GM19239 (cell line): ENCODE measurements at regions not wholly inside any gene's neighbourhood (a gene's known extent, or its start where the extent isn't known, plus 50 kb on each side); places are given as distances from the start of the nearest gene placed in this dataset.
"Not testable (repeated sequence)": the region's sequence is repeated elsewhere in the genome, so short reads cannot be mapped to it uniquely, and the experiment has no call there.

Experiments
- DNase-seq: peaks from one replicate; pipeline ENCODE4 v3.0.0; 2011; ENCODE audit warnings: low spot score; ENCODE audit not compliant: insufficient read length
- FAIRE-seq: peaks from 2 replicates; lab custom pipeline; 2011; peaks lifted over from hg19 to GRCh38; lab: Jason Lieb, UNC

DNA sequence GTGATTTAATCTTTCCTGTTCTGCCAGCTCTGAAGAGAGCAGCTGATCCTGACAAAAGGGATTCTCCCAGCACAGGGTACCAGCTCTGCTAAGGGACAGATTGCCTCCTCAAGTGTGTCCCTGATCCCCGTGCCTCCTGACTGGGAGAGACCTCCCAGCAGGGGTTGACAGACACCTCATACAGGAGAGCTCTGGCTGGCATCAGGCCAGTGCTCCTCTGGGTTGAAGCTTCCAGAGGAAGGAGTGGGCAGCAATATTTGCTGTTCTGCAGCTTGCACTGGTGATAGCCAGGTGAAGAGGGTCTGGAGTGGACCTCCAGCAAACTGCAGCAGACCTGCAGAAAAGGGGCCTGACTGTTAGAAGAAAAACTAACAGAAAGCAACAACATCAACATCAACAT is 105.0 kb upstream of the GORAB start:
- not testable (repeated sequence) for FAIRE-seq, DNase-seq

DNA sequence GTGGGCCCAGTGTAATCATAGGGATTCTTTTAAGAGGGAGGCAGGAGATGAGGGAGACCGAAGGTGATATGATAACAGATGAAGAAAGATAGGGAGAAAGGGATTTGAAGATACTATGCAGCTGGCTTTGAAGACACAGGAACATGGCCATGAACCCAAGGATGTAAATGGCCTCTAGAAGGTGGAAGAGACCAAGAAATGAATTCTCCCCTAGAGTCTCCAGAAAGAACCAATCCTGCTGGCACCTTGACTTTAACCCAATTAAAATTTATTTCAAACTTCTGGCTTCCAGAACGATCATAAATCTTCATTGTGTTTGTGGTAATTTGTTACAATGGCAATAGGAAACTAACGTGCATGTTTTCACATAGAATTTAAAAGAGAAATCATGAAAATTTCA is 95.0 kb upstream of the GORAB start:
- FAIRE-seq, result no peak
- DNase-seq, result no peak

DNA sequence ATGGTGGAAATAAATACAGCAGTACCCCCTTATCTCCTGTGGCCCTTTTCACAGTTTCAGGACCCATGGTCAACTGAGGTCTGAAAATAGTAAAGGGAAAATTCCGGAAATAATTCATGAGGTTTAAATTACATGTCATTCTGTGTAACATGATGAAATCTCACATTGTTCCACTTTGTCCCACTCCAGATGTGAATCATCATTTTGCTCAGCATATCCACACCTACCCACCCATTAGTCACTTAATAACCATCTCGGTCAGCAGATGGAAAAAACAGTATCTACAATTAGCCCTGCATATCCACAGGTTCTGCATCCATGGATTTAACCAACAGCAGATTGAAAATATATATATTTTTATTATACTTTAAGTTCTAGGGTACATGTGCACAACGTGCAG is 86.9 kb upstream of the GORAB start:
- no peak for FAIRE-seq
- no peak for DNase-seq

DNA sequence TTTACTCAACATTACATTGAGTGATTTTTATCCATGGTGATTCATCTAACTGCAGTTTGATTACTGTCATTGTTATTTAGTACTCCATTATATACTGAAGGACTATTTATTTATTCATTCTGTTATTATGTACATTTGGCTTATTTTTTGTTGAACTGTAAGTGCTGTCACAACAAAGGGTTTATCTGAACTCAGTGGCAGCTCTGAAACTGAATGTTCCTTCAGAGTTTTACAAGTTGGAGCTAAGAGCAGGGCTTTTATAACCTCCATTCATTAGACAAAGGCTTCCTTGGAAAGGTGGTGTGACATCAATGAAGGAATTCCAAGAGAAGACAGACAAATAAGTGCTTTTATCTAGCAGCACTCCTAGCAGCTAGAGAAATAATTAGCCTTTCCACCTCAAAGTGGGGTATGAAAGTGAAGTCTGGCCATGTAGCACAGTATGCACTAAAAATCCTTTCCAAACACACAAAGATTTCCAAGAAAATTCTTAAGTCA is 83.3 kb upstream of the GORAB start:
- no peak for FAIRE-seq
- no peak for DNase-seq

DNA sequence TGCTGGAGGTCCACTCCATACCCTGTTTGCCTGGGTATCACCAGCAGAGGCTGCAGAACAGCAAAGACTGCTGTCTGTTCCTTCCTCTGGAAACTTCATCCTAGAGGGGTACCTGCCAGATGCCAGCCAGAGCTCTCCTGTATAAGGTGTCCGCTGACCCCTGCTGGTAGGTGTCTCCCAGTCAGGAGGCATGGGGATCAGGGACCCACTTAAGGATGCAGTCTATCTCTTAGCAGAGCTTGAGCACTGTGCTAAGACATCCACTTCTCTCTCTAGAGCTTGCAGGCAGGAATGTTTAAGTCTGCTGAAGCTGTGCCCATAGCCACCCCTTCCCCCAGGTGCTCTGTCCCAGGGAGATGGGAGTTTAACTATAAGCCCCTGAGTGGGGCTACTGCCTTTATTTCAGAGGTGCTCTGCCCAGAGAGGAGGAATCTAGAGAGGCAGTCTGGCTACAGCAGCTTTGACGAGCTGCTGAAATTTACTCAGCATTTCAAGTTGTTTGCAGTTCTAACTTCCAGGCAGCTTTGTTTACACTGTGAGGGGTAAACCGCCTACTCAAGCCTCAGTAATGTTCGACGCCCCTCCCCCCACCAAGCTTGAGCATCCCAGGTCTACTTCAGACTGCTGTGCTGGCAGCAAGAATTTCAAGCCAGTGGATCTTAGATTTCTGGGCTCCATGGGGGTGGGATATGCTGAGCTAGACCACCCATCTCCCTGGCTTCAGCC is 74.5 kb upstream of the GORAB start:
- not testable (repeated sequence) for DNase-seq, FAIRE-seq

DNA sequence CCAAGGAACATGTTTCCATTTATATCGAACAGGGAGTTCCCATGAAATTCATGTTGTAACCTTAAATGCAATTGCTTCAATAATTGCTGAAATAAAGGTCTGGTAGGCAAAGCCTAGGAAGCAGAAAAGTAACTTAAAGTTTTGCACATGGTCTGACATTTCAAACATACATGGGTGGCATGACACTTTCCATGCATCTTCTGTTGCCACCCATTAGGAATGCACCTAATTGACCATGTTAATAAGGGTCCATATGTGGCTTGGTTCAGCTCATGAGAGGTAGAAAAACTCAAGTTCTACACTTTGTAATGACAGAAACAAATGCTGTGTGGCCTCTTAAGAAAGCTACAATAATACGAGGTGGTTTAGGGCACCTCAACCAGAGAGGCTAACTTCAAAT is 72.0 kb upstream of the GORAB start:
- DNase-seq (no peak), FAIRE-seq (no peak)

DNA sequence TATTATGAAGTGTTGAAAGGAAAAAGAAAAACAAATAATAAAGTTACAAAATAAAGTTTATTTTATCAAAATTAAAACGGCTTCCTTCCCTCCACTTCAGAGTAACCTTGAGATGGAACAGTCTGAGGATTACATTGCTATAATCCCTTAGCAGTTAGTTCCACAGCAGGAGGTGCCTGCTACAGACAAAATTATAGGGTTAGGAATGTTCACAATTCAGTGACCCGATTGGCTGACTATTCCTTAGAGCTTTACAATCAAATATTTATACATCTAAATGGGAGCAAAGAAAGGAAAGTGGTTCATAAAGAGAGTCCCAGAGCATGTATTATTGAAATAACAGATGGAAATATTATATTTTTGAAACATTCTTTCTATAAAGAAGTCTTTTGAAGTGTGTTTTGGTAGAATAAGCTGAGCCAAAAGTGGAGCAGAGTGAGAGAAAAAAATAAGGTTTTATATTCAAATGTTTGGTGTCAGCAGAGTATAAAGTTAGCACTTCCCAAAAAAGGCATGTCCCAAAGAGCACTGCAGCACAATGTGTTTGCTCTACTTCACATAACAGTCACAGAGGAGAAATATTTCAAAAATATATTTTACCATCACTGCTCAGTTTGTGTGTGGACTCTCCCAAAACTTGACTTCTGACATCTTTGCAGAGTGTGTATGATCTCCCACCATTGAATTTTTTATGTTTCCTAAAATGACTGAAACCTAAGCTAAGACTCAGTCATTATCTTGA is 71.4 kb upstream of the GORAB start:
- DNase-seq (no peak), FAIRE-seq (no peak)

DNA sequence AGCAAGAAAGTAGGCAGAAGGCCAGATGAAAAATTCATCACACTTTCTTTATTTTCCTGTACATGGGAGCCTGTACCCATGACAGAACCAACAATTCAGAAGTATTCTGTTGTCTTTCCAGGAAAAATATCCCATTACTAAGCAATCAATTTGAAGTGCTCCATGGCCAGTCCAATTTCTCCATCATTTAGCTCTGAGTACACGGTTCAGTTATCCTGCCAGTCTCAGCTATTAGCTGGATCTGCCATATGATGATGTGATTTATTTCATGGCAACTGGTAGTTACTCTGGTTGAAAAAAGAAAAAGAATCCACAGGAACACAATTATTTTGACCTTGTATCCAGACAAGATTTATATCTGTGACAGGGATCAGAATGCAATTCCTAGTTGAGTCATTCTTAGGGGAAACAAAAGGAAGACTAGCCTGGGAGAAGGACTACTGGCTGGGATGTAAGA is 70.6 kb upstream of the GORAB start:
- FAIRE-seq (no peak), DNase-seq (no peak)

DNA sequence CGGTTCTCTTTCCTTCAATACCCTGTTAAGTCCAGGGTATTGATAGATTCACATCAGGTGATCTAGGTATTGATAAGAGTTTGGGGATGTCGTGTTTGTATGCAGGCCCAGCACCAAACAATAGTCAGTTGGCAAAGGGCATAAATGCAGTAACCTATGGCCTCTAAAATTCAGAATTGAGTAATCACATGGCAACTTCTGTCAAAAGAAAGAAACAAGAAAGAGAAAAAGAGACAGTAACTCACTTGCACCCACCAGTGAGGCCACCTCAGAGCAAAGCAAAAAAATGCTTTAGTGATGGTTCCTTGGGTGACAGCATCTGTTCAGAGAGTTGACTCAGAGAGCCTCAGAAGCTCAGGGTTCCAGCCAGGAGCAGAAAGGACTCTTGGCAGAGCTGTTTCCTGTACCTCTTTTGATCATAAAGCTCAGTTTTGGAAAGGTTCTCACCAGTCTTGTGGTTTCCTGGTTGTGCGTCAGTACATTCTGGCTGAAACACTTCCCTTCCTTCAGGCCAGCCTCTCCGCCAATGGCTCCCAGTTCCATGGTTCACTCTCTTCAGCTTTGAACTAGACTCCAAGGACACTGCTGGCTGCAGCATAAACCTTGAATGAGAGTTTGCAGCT is 70.1 kb upstream of the GORAB start:
- DNase-seq, result no peak

DNA sequence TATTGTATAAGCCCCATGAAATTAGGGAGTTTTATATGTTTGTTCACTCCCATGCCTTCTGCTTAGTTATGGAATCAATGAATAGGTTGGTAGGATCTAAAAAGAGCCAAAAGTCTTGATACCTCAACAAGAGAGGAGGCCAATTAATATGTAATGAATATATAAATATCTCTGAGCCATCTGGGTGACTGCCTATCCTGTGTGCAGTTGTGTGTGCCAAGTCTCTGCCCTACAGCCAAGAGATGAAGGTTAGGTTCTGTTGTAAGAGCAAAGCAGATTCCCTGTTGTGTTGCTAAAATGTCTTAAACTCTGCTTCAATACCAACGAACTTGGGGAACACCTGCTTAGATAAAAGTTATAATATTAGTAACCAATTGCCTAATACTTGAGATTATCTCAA is 61.8 kb upstream of the GORAB start:
- DNase-seq, result no peak
- FAIRE-seq, result no peak

More for the DNA sequence above, 70.1 kb upstream of the GORAB start:
- FAIRE-seq, result no peak

DNA sequence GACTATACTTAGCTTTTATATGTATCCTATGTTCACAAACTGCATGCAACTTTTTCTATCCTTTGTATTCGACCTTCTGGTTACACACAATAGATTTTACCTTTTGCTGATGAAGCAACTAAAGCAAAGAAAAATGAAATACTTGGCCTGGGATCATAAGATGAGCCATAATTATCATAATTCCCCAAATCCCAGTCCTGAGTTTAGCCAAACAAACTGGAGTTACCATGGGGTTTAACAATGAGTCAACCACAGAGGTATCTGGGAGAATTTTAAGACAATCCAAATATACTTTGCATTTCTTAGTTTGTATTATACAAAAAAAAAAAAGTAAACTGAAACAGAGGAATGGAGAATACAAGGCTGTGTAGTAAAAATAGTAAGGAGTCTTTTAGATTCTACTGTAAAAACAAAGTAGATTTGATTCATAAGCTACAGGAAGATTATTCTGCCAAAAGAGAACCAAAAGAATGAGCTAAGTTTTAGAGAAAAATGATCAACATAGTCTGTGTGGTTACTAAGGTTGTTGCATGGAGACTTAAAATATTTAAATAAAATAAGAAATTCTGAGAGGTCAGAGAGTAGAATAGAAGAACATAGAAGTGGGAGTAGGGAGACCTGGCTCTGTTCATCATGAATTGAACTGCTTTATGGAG is 60.4 kb upstream of the GORAB start:
- no peak for DNase-seq
- FAIRE-seq, result no peak

DNA sequence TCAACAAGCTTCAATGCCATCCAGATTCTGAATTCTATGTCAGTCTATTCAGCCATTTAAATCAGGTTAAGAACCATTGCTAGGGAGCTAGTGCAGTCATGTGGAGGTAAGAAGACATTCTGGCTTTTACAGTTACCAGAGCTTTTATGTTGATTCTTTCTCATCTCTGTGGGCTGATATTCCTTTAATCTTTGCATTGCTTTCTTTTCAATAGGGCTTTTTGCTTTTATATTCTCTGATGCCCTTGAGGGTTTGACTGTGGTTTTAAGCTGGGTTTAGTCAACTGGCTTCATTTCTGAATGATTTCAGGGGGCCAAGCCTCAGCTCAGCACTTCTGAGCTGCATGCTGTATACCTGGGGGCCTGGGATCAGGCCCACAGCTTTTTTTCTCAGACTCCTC is 51.0 kb upstream of the GORAB start:
- FAIRE-seq (no peak), DNase-seq (no peak)
